Colonic mucosa (tissue), 4 donors: ENCODE measurements at regions not wholly inside any gene's neighbourhood (a gene's known extent, or its start where the extent isn't known, plus 50 kb on each side); places are given as distances from the start of the nearest gene placed in this dataset.
A peak's percentile ranks its signal among the peaks of the same experiment; 100 is the strongest.

Source experiments
- DNase-seq: peaks from one replicate; pipeline ENCODE4 v3.0.0-alpha.2; 2020
- H3K27ac ChIP-seq: fragments of 200-600 bp; one replicate; pipeline ENCODE4 v1.8.0; 2021
- H3K27me3 ChIP-seq: fragments of 200-600 bp; one replicate; pipeline ENCODE4 v1.8.0; 2021
- H3K36me3 ChIP-seq: fragments of 200-600 bp; one replicate; pipeline ENCODE4 v1.8.0; 2021
- H3K4me1 ChIP-seq: fragments of 200-600 bp; one replicate; pipeline ENCODE4 v1.8.0; 2021; ENCODE audit warnings: mild to moderate bottlenecking
- H3K4me3 ChIP-seq: fragments of 200-600 bp; one replicate; pipeline ENCODE4 v1.8.0; 2021
- H3K9ac ChIP-seq, 2 donors: one replicate each; pipeline ENCODE4 v1.7.0; 2013; ENCODE audit warnings: control low read depth in 2 of 2, low read depth in 2 of 2, low read length in 2 of 2
- H3K9me3 ChIP-seq: fragments of 200-600 bp; one replicate; pipeline ENCODE4 v1.8.0; 2021
- CTCF ChIP-seq: fragments of 200-600 bp; IDR thresholded peaks from one replicate; pipeline ENCODE4 v1.8.0; 2022; ENCODE audit warnings: antibody characterized with exemption, mild to moderate bottlenecking
- intact Hi-C: fragments of 100-400 bp; cut with DNase I; formaldehyde crosslinking; loops from one replicate; pipeline ENCODE4 v1.14.1; 2022
- donor health status: healthy.
- donor health status: DM: no; HTN: no; CAD: no.
- donor health status: DM: no; HTN: no; CAD: no.

GRCh38 chr4:116385583-116385982 is 699.8 kb downstream of the TRAM1L1 start:
- TF ChIP-seq CTCF, result no peak
- no peak for DNase-seq

DNA sequence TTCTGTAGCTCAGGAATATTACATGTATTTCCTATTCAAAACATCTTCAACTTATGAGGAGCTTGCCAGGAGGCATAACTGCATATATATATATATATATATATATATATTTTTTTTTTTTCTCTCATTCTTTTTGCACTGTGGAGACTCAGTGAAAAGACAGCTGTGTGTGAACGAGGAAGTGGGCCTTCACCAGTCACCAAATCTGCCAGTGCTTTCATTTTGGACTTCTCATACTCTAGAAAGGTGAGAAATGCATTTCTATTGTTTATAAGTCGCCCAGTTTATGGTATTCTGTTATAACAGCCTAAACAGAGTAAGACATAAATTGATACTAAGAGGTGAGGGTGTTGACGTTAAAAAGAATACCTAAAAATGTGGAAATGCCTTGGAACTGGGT is 710.6 kb downstream of the TRAM1L1 start:
- no peak for DNase-seq
- H3K27me3 ChIP-seq, result no peaks in the 10 kb centered on the region
- no peak overlapping the region for H3K27ac ChIP-seq
- H3K4me1 ChIP-seq, result no peaks in the 10 kb centered on the region
- no peaks in the 10 kb centered on the region for H3K9me3 ChIP-seq
- intact Hi-C loops, result no loop called here
- TF ChIP-seq CTCF, result no peak
- H3K4me3 ChIP-seq, result no peak overlapping the region
- H3K9ac ChIP-seq, result no peak overlapping the region
- H3K36me3 ChIP-seq, result no peaks in the 10 kb centered on the region

More at GRCh38 chr4:116385583-116385982, 699.8 kb downstream of the TRAM1L1 start:
- Histone ChIP-seq H3K27ac (no peak overlapping the region), H3K4me3 (no peak overlapping the region), H3K9ac (no peak overlapping the region), H3K36me3 (no peaks in the 10 kb centered on the region), H3K4me1 (no peaks in the 10 kb centered on the region), H3K9me3 (no peaks in the 10 kb centered on the region), H3K27me3 (no peaks in the 10 kb centered on the region)
- intact Hi-C loops, result no loop called here

GRCh38 chr4:116362583-116362982 is 722.8 kb downstream of the TRAM1L1 start:
- intact Hi-C loops, result no loop called here
- TF ChIP-seq CTCF, result no peak
- no peaks in the 10 kb centered on the region for H3K4me1 ChIP-seq

DNA sequence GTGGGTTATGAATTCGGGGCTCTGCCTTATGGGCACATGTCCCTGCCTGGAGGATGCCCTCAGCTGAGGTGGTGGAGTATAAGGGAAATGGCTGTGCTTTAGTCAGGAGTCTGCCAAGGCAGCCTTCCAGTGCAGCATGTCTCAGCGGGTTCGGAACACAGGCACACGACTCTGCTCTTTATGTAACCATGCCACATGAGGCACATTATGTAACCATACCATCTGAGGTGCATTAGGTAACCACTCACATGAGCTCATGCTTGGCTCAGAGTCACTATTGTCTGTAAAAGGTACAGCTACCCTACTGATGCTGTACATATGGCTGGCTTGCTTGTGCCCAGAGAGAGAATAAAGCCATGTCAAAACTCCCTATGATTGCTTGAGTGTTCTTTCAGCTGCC is 723.6 kb downstream of the TRAM1L1 start:
- TF ChIP-seq CTCF, result no peak
- intact Hi-C loops, result no loop called here
- DNase-seq, result no peak

More at GRCh38 chr4:116362583-116362982, 722.8 kb downstream of the TRAM1L1 start:
- no peaks in the 10 kb centered on the region for H3K9me3 ChIP-seq
- no peak overlapping the region for H3K9ac ChIP-seq
- no peaks in the 10 kb centered on the region for H3K36me3 ChIP-seq
- no peak overlapping the region for H3K4me3 ChIP-seq
- no peaks in the 10 kb centered on the region for H3K27me3 ChIP-seq
- H3K27ac ChIP-seq, result no peak overlapping the region
- no peak for DNase-seq

GRCh38 chr4:116358633-116359222 is 726.6 kb downstream of the TRAM1L1 start:
- DNase-seq, result peak; percentile 69
- H3K27me3 ChIP-seq, result no peaks in the 10 kb centered on the region
- no peak overlapping the region for H3K4me3 ChIP-seq
- no peaks in the 10 kb centered on the region for H3K4me1 ChIP-seq
- intact Hi-C loops, result no loop called here
- no peak overlapping the region for H3K27ac ChIP-seq
- TF ChIP-seq CTCF, result peak; percentile 50
- no peak overlapping the region for H3K9ac ChIP-seq
- H3K9me3 ChIP-seq, result no peaks in the 10 kb centered on the region
- no peaks in the 10 kb centered on the region for H3K36me3 ChIP-seq

More for the DNA sequence above, 723.6 kb downstream of the TRAM1L1 start:
- H3K27me3 ChIP-seq, result no peaks in the 10 kb centered on the region
- H3K4me1 ChIP-seq, result no peaks in the 10 kb centered on the region
- no peak overlapping the region for H3K4me3 ChIP-seq
- no peaks in the 10 kb centered on the region for H3K36me3 ChIP-seq
- H3K9me3 ChIP-seq, result no peaks in the 10 kb centered on the region
- H3K9ac ChIP-seq, result no peak overlapping the region
- no peak overlapping the region for H3K27ac ChIP-seq
